ENCODE measurements at regions not wholly inside any gene's neighbourhood (a gene's known extent, or its start where the extent isn't known, plus 50 kb on each side); places are given as distances from the start of the nearest gene placed in this dataset.

DNA sequence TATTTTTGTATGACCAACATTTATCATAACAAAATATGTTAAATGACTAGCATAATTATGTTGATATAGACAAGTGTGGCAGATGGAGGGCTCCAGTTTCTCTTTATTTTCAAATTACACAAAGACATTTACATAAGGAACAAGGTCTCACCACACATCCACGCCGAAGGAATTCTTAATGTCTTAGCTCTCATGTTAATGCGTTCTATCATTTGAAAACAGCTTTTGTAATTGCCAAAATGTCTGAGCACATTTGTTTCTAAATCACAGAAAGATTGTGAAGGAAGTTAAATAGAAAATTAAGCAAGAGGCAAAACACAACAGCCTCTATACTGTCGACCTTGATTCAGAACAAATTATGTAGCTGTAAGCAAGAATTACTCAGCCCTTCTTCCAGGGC lies 223.0 kb upstream of the NR5A2 start:
- Histone ChIP-seq H3K4me1 (no peaks in the 10 kb centered on the region), H3K36me3 (no peaks in the 10 kb centered on the region), H3K9me3 (no peaks in the 10 kb centered on the region), H3K4me3 (no peak overlapping the region), H3K27me3 (no peaks in the 10 kb centered on the region), H3K27ac (no peak overlapping the region)
- DNase-seq (ENCODE audit: low spot score in 2 of 2) = no peak
- intact Hi-C loops (cut with DNase I) = no loop called here
- TF ChIP-seq, protein P1, sequence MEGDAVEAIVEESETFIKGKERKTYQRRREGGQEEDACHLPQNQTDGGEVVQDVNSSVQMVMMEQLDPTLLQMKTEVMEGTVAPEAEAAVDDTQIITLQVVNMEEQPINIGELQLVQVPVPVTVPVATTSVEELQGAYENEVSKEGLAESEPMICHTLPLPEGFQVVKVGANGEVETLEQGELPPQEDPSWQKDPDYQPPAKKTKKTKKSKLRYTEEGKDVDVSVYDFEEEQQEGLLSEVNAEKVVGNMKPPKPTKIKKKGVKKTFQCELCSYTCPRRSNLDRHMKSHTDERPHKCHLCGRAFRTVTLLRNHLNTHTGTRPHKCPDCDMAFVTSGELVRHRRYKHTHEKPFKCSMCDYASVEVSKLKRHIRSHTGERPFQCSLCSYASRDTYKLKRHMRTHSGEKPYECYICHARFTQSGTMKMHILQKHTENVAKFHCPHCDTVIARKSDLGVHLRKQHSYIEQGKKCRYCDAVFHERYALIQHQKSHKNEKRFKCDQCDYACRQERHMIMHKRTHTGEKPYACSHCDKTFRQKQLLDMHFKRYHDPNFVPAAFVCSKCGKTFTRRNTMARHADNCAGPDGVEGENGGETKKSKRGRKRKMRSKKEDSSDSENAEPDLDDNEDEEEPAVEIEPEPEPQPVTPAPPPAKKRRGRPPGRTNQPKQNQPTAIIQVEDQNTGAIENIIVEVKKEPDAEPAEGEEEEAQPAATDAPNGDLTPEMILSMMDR (IDR thresholded peaks at IDR 0.05) = no peak

DNA sequence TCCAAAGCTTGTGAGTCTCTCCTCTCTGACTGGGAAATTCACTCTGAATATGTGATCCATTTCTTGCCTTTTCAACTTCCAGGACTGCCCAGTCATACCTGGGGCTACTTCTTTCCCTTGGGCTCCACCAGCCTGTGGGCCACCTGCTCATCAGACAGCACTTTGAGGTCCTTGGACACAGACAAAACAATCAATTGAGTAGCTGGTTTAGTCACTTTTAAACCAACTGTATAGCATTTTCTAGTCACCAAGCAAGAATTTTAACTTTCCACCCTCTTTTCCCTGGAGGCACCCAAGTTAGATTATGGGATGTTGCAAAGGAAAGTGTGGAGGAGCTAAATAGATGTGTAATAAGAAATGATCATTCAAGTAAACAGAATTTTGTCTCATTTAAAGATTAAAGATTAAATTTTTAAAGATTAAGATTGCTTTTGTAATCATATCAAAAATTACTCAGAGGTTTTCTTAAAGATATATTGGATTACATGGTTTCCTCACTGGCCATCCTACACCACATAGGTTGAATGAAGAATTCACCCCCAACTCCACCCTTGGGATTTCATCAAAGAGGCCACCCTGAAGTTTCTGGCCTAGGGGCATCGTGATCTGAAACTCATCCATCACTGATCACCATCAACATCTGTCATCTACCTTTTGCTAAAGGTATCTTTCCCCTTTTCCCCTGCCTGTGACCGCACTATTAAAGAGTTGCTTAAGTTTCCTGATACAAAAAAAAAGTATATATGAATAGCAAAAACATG lies 219.2 kb upstream of the NR5A2 start:
- no peaks in the 10 kb centered on the region for H3K9me3 ChIP-seq
- intact Hi-C loops (cut with DNase I) = no loop called here
- no peak overlapping the region for H3K27ac ChIP-seq
- no peaks in the 10 kb centered on the region for H3K27me3 ChIP-seq
- H3K4me1 ChIP-seq = no peaks in the 10 kb centered on the region
- no peaks in the 10 kb centered on the region for H3K36me3 ChIP-seq
- no peak overlapping the region for H3K4me3 ChIP-seq
- DNase-seq (ENCODE audit: low spot score in 2 of 2) = no peak
- TF ChIP-seq, protein P1 (IDR thresholded peaks at IDR 0.05) = no peak

DNA sequence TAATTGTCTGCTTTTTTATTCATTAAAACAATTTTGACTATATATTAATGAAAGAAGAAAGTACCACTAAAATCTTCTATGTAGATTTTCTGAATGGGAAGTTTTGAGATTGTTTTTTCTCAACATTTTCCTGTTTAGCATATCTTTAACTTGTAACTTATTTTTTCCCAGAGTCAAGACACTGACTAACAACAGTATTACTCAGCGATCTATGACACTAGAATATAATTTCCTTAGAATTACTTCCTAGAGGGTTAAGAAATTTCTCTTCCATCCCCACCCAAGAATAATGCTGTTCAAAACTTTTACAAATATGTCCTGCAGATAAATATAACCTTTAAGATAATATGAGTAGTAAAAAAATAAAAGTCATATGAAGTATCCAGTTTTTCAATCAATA lies 218.2 kb upstream of the NR5A2 start:
- no peaks in the 10 kb centered on the region for H3K36me3 ChIP-seq
- no peaks in the 10 kb centered on the region for H3K9me3 ChIP-seq
- intact Hi-C loops (cut with DNase I) = no loop called here
- TF ChIP-seq, protein P1 (IDR thresholded peaks at IDR 0.05) = no peak
- no peak for DNase-seq (ENCODE audit: low spot score in 2 of 2)
- H3K27ac ChIP-seq = no peak overlapping the region
- H3K4me3 ChIP-seq = no peak overlapping the region
- no peaks in the 10 kb centered on the region for H3K27me3 ChIP-seq
- H3K4me1 ChIP-seq = no peaks in the 10 kb centered on the region

DNA sequence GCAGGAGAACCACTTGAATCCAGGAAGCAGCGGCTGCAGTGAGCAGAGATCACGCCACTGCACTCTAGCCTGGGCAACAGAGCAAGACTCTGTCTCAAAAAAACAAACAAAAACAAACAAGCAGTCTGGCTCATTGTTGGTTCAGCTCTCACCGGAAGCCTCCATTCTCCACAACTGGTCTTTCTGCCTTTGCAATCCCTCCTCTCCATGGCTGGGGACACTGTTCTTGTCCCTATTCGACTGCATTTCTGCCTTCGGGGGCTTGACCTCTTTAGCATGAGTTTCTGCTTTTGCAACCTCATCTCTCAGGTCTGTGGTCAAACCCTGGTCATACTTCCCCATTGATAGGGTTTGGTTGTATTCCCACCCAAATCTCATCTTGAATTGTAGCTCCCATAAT lies 216.3 kb upstream of the NR5A2 start:
- no peaks in the 10 kb centered on the region for H3K9me3 ChIP-seq
- H3K4me3 ChIP-seq = no peak overlapping the region
- no peaks in the 10 kb centered on the region for H3K27me3 ChIP-seq
- no peaks in the 10 kb centered on the region for H3K36me3 ChIP-seq
- TF ChIP-seq, protein P1 (IDR thresholded peaks at IDR 0.05) = no peak
- no peak overlapping the region for H3K27ac ChIP-seq
- intact Hi-C loops (cut with DNase I) = no loop called here
- H3K4me1 ChIP-seq = no peaks in the 10 kb centered on the region
- no peak for DNase-seq (ENCODE audit: low spot score in 2 of 2)

DNA sequence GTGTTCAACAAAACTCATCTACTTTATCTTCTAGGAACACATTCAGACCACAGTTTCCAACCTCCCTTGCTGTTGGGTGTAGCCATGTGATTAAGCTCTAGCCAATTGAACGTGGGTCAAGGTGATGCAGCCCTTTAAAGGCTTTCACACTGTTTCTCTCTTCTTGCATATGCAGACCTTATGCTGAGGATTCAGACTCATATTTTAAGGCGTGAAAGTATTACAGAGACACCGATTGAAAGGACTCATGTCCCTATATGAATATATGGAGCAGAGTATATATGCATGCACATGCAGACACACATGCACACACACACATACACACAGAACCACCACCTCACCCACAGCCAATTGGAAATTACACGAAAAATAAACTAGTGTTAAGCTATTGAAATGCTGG lies 214.3 kb upstream of the NR5A2 start:
- TF ChIP-seq, protein P1 (IDR thresholded peaks at IDR 0.05) = no peak
- DNase-seq (ENCODE audit: low spot score in 2 of 2) = no peak
- H3K27me3 ChIP-seq = no peaks in the 10 kb centered on the region
- no peaks in the 10 kb centered on the region for H3K36me3 ChIP-seq
- no peak overlapping the region for H3K4me3 ChIP-seq
- H3K9me3 ChIP-seq = no peaks in the 10 kb centered on the region
- no peaks in the 10 kb centered on the region for H3K4me1 ChIP-seq
- intact Hi-C loops (cut with DNase I) = no loop called here
- H3K27ac ChIP-seq = no peak overlapping the region

DNA sequence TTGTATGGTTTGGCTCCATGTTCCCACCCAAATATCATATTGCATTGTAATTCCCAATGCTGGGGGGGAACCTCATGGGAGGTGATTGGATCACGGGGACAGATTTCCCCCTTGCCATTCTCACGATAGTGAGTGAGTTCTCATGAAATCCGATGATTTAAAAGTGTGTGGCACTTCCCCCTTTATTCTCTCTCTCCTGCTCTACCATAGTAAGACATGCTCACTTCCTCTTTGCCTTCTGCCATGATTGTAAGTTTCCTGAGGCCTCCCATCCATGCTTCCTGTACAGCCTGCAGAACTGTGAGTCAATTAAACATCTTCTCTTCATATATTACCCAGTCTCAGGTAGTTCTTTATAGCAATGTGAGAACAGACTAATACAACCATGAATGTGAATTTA lies 211.6 kb upstream of the NR5A2 start:
- Histone ChIP-seq H3K4me1 (no peaks in the 10 kb centered on the region), H3K9me3 (no peaks in the 10 kb centered on the region), H3K27me3 (no peaks in the 10 kb centered on the region), H3K27ac (no peak overlapping the region), H3K36me3 (no peaks in the 10 kb centered on the region), H3K4me3 (no peak overlapping the region)
- TF ChIP-seq, protein P1 (IDR thresholded peaks at IDR 0.05) = no peak
- intact Hi-C loops (cut with DNase I) = no loop called here
- DNase-seq (ENCODE audit: low spot score in 2 of 2) = no peak

Data from ascending aorta (tissue), 2 donors.